Neural progenitor cell (in vitro differentiated cells): ENCODE measurements at regions not wholly inside any gene's neighbourhood (a gene's known extent, or its start where the extent isn't known, plus 50 kb on each side); places are given as distances from the start of the nearest gene placed in this dataset.

Experiments
- DNase-seq: peaks from one replicate; pipeline ENCODE4 v3.0.0-alpha.2; 2016; ENCODE audit warnings: low spot score
- H2AFZ ChIP-seq: fragments of 200-600 bp; sonication (generic); replicated peaks from 2 replicates; pipeline ENCODE4 v1.6.1; 2016; ENCODE audit warnings: antibody characterized with exemption
- H3F3A ChIP-seq: fragments of 200-600 bp; sonication (generic); 2 replicates; pipeline ENCODE4 v1.6.1; 2016; ENCODE audit warnings: antibody characterized with exemption, low read depth
- H3K27ac ChIP-seq: fragments of 200-600 bp; sonication (generic); 2 replicates; pipeline ENCODE4 v1.5.1; 2016; ENCODE audit warnings: mild to moderate bottlenecking
- H3K27me3 ChIP-seq: fragments of 200-600 bp; sonication (generic); 2 replicates; pipeline ENCODE4 v1.6.1; 2016; ENCODE audit warnings: mild to moderate bottlenecking, moderate library complexity
- H3K36me3 ChIP-seq: fragments of 200-600 bp; sonication (generic); 2 replicates; pipeline ENCODE4 v1.5.1; 2016
- H3K4me1 ChIP-seq: fragments of 200-600 bp; sonication (generic); 2 replicates; pipeline ENCODE4 v1.6.1; 2016; ENCODE audit warnings: mixed run types
- H3K4me2 ChIP-seq: fragments of 200-600 bp; sonication (generic); 2 replicates; pipeline ENCODE4 v1.6.1; 2016
- H3K4me3 ChIP-seq: fragments of 200-600 bp; sonication (generic); 2 replicates; pipeline ENCODE4 v1.5.1; 2016
- H3K79me2 ChIP-seq: fragments of 200-600 bp; sonication (generic); 2 replicates; pipeline ENCODE4 v1.6.1; 2016; ENCODE audit warnings: low read depth
- H3K9ac ChIP-seq: fragments of 200-600 bp; sonication (generic); 2 replicates; pipeline ENCODE4 v1.6.1; 2016
- H3K9me3 ChIP-seq: fragments of 200-600 bp; sonication (generic); 2 replicates; pipeline ENCODE4 v1.5.1; 2016; ENCODE audit warnings: low read depth
- H4K20me1 ChIP-seq: fragments of 200-600 bp; sonication (generic); 2 replicates; pipeline ENCODE4 v1.6.1; 2016; ENCODE audit warnings: low read depth
- H3K27ac Mint-ChIP-seq: 3 replicates; pipeline ENCODE4 v1.8.0; 2021; ENCODE audit warnings: mixed read lengths
- H3K27me3 Mint-ChIP-seq: 2 replicates; pipeline ENCODE4 v1.8.0; 2022; ENCODE audit warnings: low read depth, mild to moderate bottlenecking, inconsistent platforms, moderate library complexity, mixed read lengths; ENCODE audit not compliant: insufficient read depth
- H3K36me3 Mint-ChIP-seq: 3 replicates; pipeline ENCODE4 v1.8.0; 2021; ENCODE audit warnings: mixed read lengths
- H3K4me1 Mint-ChIP-seq: 3 replicates; pipeline ENCODE4 v1.8.0; 2021; ENCODE audit warnings: mixed read lengths
- H3K4me3 Mint-ChIP-seq: 3 replicates; pipeline ENCODE4 v1.8.0; 2021; ENCODE audit warnings: mild to moderate bottlenecking, moderate library complexity, mixed read lengths
- H3K9me3 Mint-ChIP-seq: 3 replicates; pipeline ENCODE4 v1.8.0; 2020; ENCODE audit warnings: mixed read lengths
- CTCF ChIP-seq: fragments of 200-600 bp; sonication (generic); IDR thresholded peaks from 2 replicates; pipeline ENCODE4 v1.5.1; 2017; ENCODE audit warnings: antibody characterized with exemption, mild to moderate bottlenecking
- EZH2 ChIP-seq: fragments of 200-600 bp; sonication (generic); IDR thresholded peaks from 2 replicates; pipeline ENCODE4 v1.6.1; 2017; ENCODE audit warnings: antibody characterized with exemption, mild to moderate bottlenecking, moderate library complexity
- EZH2phosphoT487 ChIP-seq: fragments of 200-600 bp; sonication (generic); IDR thresholded peaks from 2 replicates; pipeline ENCODE4 v1.6.1; 2017; ENCODE audit warnings: antibody characterized with exemption

DNA sequence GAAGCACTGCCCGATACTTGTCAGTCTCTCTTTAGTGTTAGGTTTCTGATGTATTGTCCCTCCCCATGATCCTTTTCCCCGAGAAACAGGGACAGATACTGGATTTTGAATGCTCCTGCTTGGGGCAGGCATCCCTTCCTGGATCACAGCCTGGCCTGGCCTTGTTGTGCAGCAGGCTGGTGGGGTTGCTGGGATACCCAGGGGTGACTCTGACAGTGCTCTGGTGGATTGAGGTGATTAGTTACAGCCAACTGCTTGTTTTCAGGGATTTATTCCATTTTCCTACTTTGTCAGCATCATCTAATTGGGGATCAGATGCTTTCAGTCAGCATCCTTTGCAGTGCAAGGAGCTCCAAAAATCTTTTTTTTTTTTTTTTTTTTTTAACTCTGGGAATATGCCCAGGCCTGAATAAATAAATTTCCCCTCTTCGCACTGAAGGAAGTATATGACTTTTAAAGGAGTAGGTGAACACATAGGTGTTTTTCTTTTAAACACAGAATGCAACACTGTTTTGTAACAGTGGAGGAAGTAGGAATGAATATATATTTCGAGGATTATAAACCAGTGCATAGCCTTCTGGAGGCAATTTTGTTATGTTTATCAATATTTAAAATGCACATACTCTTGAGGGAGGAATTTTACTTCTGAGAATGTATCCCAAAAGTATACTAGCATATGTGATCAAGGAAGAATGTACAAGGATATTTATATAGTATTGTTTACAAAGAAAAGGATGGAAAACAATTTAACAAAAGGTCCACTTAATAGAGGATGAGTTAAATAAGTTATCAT is 127.3 kb upstream of the ELL2 start:
- Histone ChIP-seq H3K27ac (peak overlapping the region; percentile 10), H3K4me1 (peaks cover 29% of the 10 kb centered on the region), H3K27me3 (no peaks in the 10 kb centered on the region), H3K4me3 (no peak overlapping the region), H3K79me2 (no peaks in the 10 kb centered on the region), H3K4me2 (peak overlapping the region; percentile 48), H4K20me1 (no peaks in the 10 kb centered on the region), H3K9me3 (no peaks in the 10 kb centered on the region), H3K36me3 (no peaks in the 10 kb centered on the region), H2AFZ (no peak overlapping the region), H3F3A (peaks cover 4% of the 10 kb centered on the region), H3K9ac (no peak overlapping the region)
- Mint-ChIP-seq H3K4me1 (peaks cover 17% of the 10 kb centered on the region), H3K27me3 (peaks cover 6% of the 10 kb centered on the region), H3K36me3 (no peaks in the 10 kb centered on the region), H3K27ac (peak overlapping the region; percentile 66), H3K4me3 (no peak overlapping the region), H3K9me3 (no peaks in the 10 kb centered on the region)
- TF ChIP-seq EZH2 (no peak), CTCF (no peak), EZH2phosphoT487 (no peak)
- DNase-seq = peak; percentile 26

DNA sequence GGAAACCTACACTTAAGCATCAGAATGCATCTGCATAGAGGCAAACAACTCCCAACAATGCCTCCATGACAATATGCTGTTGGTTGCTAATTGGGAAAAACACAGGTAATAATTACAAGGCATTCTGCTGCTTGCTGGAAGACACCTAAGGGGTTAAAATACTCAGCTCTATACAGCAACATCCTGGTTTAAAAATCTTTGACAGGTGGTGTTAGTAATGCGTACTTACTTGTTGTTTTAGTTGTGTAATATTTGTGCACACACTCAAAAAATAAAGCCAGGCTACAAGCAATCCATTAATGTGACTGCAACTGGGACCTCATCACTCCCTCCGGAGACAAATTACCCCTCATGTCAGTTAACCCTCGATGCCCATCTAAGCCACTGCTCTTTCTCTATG is 126.3 kb upstream of the ELL2 start:
- no peaks in the 10 kb centered on the region for H3K27me3 ChIP-seq
- Mint-ChIP-seq H3K9me3 (no peaks in the 10 kb centered on the region), H3K27ac (no peak overlapping the region), H3K36me3 (no peaks in the 10 kb centered on the region), H3K4me1 (peaks cover 17% of the 10 kb centered on the region), H3K4me3 (no peak overlapping the region), H3K27me3 (peaks cover 6% of the 10 kb centered on the region)
- H3K4me2 ChIP-seq = peak overlapping the region; percentile 48
- peaks cover 4% of the 10 kb centered on the region for H3F3A ChIP-seq
- H3K9me3 ChIP-seq = no peaks in the 10 kb centered on the region
- no peak overlapping the region for H3K27ac ChIP-seq
- H3K9ac ChIP-seq = no peak overlapping the region
- no peaks in the 10 kb centered on the region for H3K36me3 ChIP-seq
- TF ChIP-seq CTCF (no peak), EZH2phosphoT487 (no peak), EZH2 (no peak)
- no peak overlapping the region for H3K4me3 ChIP-seq
- no peaks in the 10 kb centered on the region for H4K20me1 ChIP-seq
- peaks cover 24% of the 10 kb centered on the region for H3K4me1 ChIP-seq
- H3K79me2 ChIP-seq = no peaks in the 10 kb centered on the region
- H2AFZ ChIP-seq = peak overlapping the region; percentile 83
- no peak for DNase-seq

GRCh38 chr5:96084874-96085506 is 123.3 kb upstream of the ELL2 start:
- H3K4me3 ChIP-seq = no peak overlapping the region
- no peaks in the 10 kb centered on the region for H3K79me2 ChIP-seq
- H3K4me1 ChIP-seq = peaks cover 21% of the 10 kb centered on the region
- H3F3A ChIP-seq = peaks cover 3% of the 10 kb centered on the region
- no peak overlapping the region for H3K4me3 Mint-ChIP-seq
- no peaks in the 10 kb centered on the region for H3K36me3 ChIP-seq
- no peaks in the 10 kb centered on the region for H3K9me3 Mint-ChIP-seq
- no peak for DNase-seq
- no peaks in the 10 kb centered on the region for H3K36me3 Mint-ChIP-seq
- peaks cover 6% of the 10 kb centered on the region for H3K27me3 Mint-ChIP-seq
- no peaks in the 10 kb centered on the region for H4K20me1 ChIP-seq
- H3K4me1 Mint-ChIP-seq = peaks cover 14% of the 10 kb centered on the region
- H3K27me3 ChIP-seq = no peaks in the 10 kb centered on the region
- TF ChIP-seq CTCF = no peak
- TF ChIP-seq EZH2phosphoT487 = no peak
- no peak for TF ChIP-seq EZH2
- H3K4me2 ChIP-seq = no peak overlapping the region
- no peaks in the 10 kb centered on the region for H3K9me3 ChIP-seq
- H2AFZ ChIP-seq = peak overlapping the region; percentile 40
- H3K9ac ChIP-seq = no peak overlapping the region
- no peak overlapping the region for H3K27ac Mint-ChIP-seq
- no peak overlapping the region for H3K27ac ChIP-seq
